H9 (cell line): ENCODE measurements at regions not wholly inside any gene's neighbourhood (a gene's known extent, or its start where the extent isn't known, plus 50 kb on each side); places are given as distances from the start of the nearest gene placed in this dataset.

Experiments used
- DNase-seq: peaks from one replicate; pipeline ENCODE4 v3.0.0-alpha.2; 2017
- H2AFZ ChIP-seq: one replicate; pipeline ENCODE4 v1.6.1; 2013; ENCODE audit warnings: mild to moderate bottlenecking, low read length, control low read depth, moderate library complexity
- H2AK5ac ChIP-seq: 2 replicates; pipeline ENCODE4 v1.6.1; 2013; ENCODE audit warnings: low read length, control low read depth, mixed read lengths; ENCODE audit not compliant: insufficient read length
- H2BK120ac ChIP-seq: one replicate; pipeline ENCODE4 v1.6.1; 2013; ENCODE audit warnings: low read depth, mild to moderate bottlenecking, low read length, control low read depth, inconsistent platforms; ENCODE audit not compliant: poor library complexity, severe bottlenecking
- H2BK12ac ChIP-seq: 2 replicates; pipeline ENCODE4 v1.6.1; 2013; ENCODE audit warnings: low read length, control low read depth, mixed read lengths, low read depth; ENCODE audit not compliant: insufficient read length
- H2BK15ac ChIP-seq: 2 replicates; pipeline ENCODE4 v1.6.1; 2013; ENCODE audit warnings: low read depth, low read length, control low read depth
- H2BK20ac ChIP-seq: one replicate; pipeline ENCODE4 v1.6.1; 2013; ENCODE audit warnings: low read depth, mild to moderate bottlenecking, low read length, control low read depth, inconsistent platforms; ENCODE audit not compliant: poor library complexity, severe bottlenecking
- H2BK5ac ChIP-seq: 2 replicates; pipeline ENCODE4 v1.6.1; 2013; ENCODE audit warnings: low read length, control low read depth, mixed read lengths; ENCODE audit not compliant: insufficient read length
- H3K14ac ChIP-seq: 2 replicates; pipeline ENCODE4 v1.6.1; 2013; ENCODE audit warnings: low read length, control low read depth; ENCODE audit not compliant: insufficient read depth
- H3K18ac ChIP-seq: 2 replicates; pipeline ENCODE4 v1.6.1; 2013; ENCODE audit warnings: low read depth, mild to moderate bottlenecking, mixed read lengths, low read length, control low read depth; ENCODE audit not compliant: insufficient read length
- H3K23ac ChIP-seq: 2 replicates; pipeline ENCODE4 v1.6.1; 2013; ENCODE audit warnings: low read length, control low read depth, mixed read lengths, low read depth; ENCODE audit not compliant: insufficient read length
- H3K23me2 ChIP-seq: 2 replicates; pipeline ENCODE4 v1.6.1; 2013; ENCODE audit warnings: low read depth, mild to moderate bottlenecking, mixed read lengths, low read length, control low read depth; ENCODE audit not compliant: insufficient read length, poor library complexity, severe bottlenecking
- H3K27ac ChIP-seq: 2 replicates; pipeline ENCODE4 v1.5.1; 2013; ENCODE audit warnings: low read length, control low read depth, mixed read lengths, low read depth; ENCODE audit not compliant: insufficient read length
- H3K27me3 ChIP-seq: 2 replicates; pipeline ENCODE4 v1.6.1; 2013; ENCODE audit warnings: low read length, control low read depth, inconsistent platforms; ENCODE audit not compliant: insufficient read depth
- H3K4ac ChIP-seq: 2 replicates; pipeline ENCODE4 v1.6.1; 2013; ENCODE audit warnings: low read depth, mild to moderate bottlenecking, control low read depth, inconsistent platforms, low read length, moderate library complexity
- H3K4me1 ChIP-seq: 2 replicates; pipeline ENCODE4 v1.6.1; 2013; ENCODE audit warnings: low read length, control low read depth, inconsistent platforms; ENCODE audit not compliant: insufficient read depth
- H3K4me2 ChIP-seq: 2 replicates; pipeline ENCODE4 v1.6.1; 2013; ENCODE audit warnings: low read length, control low read depth, mixed read lengths; ENCODE audit not compliant: insufficient read length, insufficient read depth
- H3K56ac ChIP-seq: 2 replicates; pipeline ENCODE4 v1.6.1; 2013; ENCODE audit warnings: low read depth, mild to moderate bottlenecking, mixed read lengths, low read length, control low read depth; ENCODE audit not compliant: insufficient read length
- H3K79me1 ChIP-seq: 2 replicates; pipeline ENCODE4 v1.6.1; 2013; ENCODE audit warnings: low read depth, mild to moderate bottlenecking, moderate library complexity, low read length, control low read depth, inconsistent platforms; ENCODE audit not compliant: insufficient read depth, poor library complexity, severe bottlenecking
- H3K79me2 ChIP-seq: 2 replicates; pipeline ENCODE4 v1.6.1; 2013; ENCODE audit warnings: low read length, control low read depth, inconsistent platforms; ENCODE audit not compliant: insufficient read depth
- H3K9ac ChIP-seq: 2 replicates; pipeline ENCODE4 v1.6.1; 2013; ENCODE audit warnings: low read length, control low read depth, mixed read lengths; ENCODE audit not compliant: insufficient read length; ENCODE audit errors: extremely low read depth
- H3K9me3 ChIP-seq: one replicate; pipeline ENCODE4 v1.6.1; 2013; ENCODE audit warnings: low read depth, low read length, inconsistent platforms; ENCODE audit not compliant: control insufficient read depth
- H3T11ph ChIP-seq: one replicate; pipeline ENCODE4 v1.6.1; 2013; ENCODE audit warnings: mild to moderate bottlenecking, low read length, control low read depth, inconsistent platforms
- H4K20me1 ChIP-seq: one replicate; pipeline ENCODE4 v1.6.1; 2013; ENCODE audit not compliant: control insufficient read depth, insufficient read length, insufficient read depth
- H4K5ac ChIP-seq: 2 replicates; pipeline ENCODE4 v1.6.1; 2013; ENCODE audit warnings: low read depth, mild to moderate bottlenecking, mixed read lengths, low read length, control low read depth; ENCODE audit not compliant: insufficient read length
- H4K8ac ChIP-seq: replicated peaks from 2 replicates; pipeline ENCODE4 v1.6.1; 2013; ENCODE audit warnings: low read length, control low read depth, mixed read lengths, low read depth; ENCODE audit not compliant: insufficient read length
- H4K91ac ChIP-seq: 2 replicates; pipeline ENCODE4 v1.6.1; 2013; ENCODE audit warnings: low read depth, mild to moderate bottlenecking, moderate library complexity, mixed read lengths, low read length, control low read depth; ENCODE audit not compliant: insufficient read length
- H3K27ac Mint-ChIP-seq, 3 experiments: 2 replicates in 2 of 3; 3 replicates in 1 of 3; pipeline ENCODE4 v1.8.0; 2020 to 2021; ENCODE audit warnings: mixed read lengths in 3 of 3, mild to moderate bottlenecking in 1 of 3, moderate library complexity in 1 of 3
- H3K27me3 Mint-ChIP-seq: 2 replicates; pipeline ENCODE4 v1.8.0; 2021; ENCODE audit warnings: low read depth, mild to moderate bottlenecking, moderate library complexity, mixed read lengths
- H3K36me3 Mint-ChIP-seq, 3 experiments: 2 replicates in 2 of 3; 3 replicates in 1 of 3; pipeline ENCODE4 v1.8.0; 2020 to 2021; ENCODE audit warnings: low read depth in 3 of 3, mixed read lengths in 3 of 3; ENCODE audit not compliant: insufficient read depth in 1 of 3
- H3K4me1 Mint-ChIP-seq, 2 experiments: 2 replicates each; pipeline ENCODE4 v1.8.0; 2020; ENCODE audit warnings: mixed read lengths in 2 of 2
- H3K4me3 Mint-ChIP-seq, 2 experiments: 2 replicates in 1 of 2; 3 replicates in 1 of 2; pipeline ENCODE4 v1.8.0; 2020 to 2021; ENCODE audit warnings: mild to moderate bottlenecking in 2 of 2, mixed read lengths in 2 of 2, moderate library complexity in 1 of 2
- H3K9me3 Mint-ChIP-seq, 2 experiments: 2 replicates in 1 of 2; 3 replicates in 1 of 2; pipeline ENCODE4 v1.8.0; 2020; ENCODE audit warnings: mild to moderate bottlenecking in 2 of 2, mixed read lengths in 2 of 2, moderate library complexity in 1 of 2
- CTCF ChIP-seq: fragments of 200-600 bp; sonication (generic); conservative IDR thresholded peaks from 3 replicates; pipeline ENCODE4 v1.8.0; 2021; ENCODE audit warnings: antibody characterized with exemption, mild to moderate bottlenecking
- WGBS: extraction: QIAGEN DNeasy Blood & Tissue Kit; methylation state at CpG from one replicate; pipeline ENCODE4 v1.1.7; 2013; ENCODE audit warnings: missing lambda C conversion rate, low lambda C conversion rate, mixed read lengths; ENCODE audit not compliant: insufficient read length; ENCODE audit errors: extremely low coverage; 5-methylcytosine and 5-hydroxymethylcytosine counted together

- H3K56ac ChIP-seq: no peak overlapping the region
- H3K27ac Mint-ChIP-seq: no peak overlapping the region
- H3K4me2 ChIP-seq: no peak overlapping the region
- no peaks in the 10 kb centered on the region for H3K79me2 ChIP-seq
- no peak overlapping the region for H2BK120ac ChIP-seq
- no peak for DNase-seq
- H3K9me3 Mint-ChIP-seq: peaks cover 7 to 10% of the 10 kb centered on the region in 2 experiments; a peak in 4 of 5 replicates
- H3K27me3 Mint-ChIP-seq: 0 out of 2 replicates have a peak, but pooled peaks cover 1% of the 10 kb centered on the region
- H3K4ac ChIP-seq: no peak overlapping the region
- no peak overlapping the region for H4K91ac ChIP-seq
- no peaks in the 10 kb centered on the region for H3K4me1 Mint-ChIP-seq
- H3K4me3 Mint-ChIP-seq: no peak overlapping the region
- peak overlapping the region; percentile 67 for H4K8ac ChIP-seq
- no peak overlapping the region for H2BK12ac ChIP-seq
- no peak overlapping the region for H2AFZ ChIP-seq
- H2BK20ac ChIP-seq: no peak overlapping the region
- H2AK5ac ChIP-seq: no peak overlapping the region
- no peak overlapping the region for H3K18ac ChIP-seq
- no peak overlapping the region for H3T11ph ChIP-seq
- H4K20me1 ChIP-seq: no peaks in the 10 kb centered on the region
- H2BK5ac ChIP-seq: no peak overlapping the region
- H3K23ac ChIP-seq: no peak overlapping the region
- no peak overlapping the region for H2BK15ac ChIP-seq
- H3K14ac ChIP-seq: no peak overlapping the region
- H3K79me1 ChIP-seq: no peaks in the 10 kb centered on the region
- no peak overlapping the region for H3K9ac ChIP-seq
- TF ChIP-seq CTCF: no peak
- H3K9me3 ChIP-seq: no peaks in the 10 kb centered on the region
- H4K5ac ChIP-seq: no peak overlapping the region
- no peaks in the 10 kb centered on the region for H3K4me1 ChIP-seq
- no peaks in the 10 kb centered on the region for H3K23me2 ChIP-seq
- no peaks in the 10 kb centered on the region; a peak in 1 of 7 replicates for H3K36me3 Mint-ChIP-seq
- no peaks in the 10 kb centered on the region for H3K27me3 ChIP-seq
- no peak overlapping the region for H3K27ac ChIP-seq
- no CpG with 5 or more reads among the region's 4 CpGs for WGBS
These were observed 225.1 kb downstream of the TBX18 start for GRCh38 chr6:84539122-84539856.
